ENCODE measurements at regions not wholly inside any gene's neighbourhood (a gene's known extent, or its start where the extent isn't known, plus 50 kb on each side); places are given as distances from the start of the nearest gene placed in this dataset.

DNA sequence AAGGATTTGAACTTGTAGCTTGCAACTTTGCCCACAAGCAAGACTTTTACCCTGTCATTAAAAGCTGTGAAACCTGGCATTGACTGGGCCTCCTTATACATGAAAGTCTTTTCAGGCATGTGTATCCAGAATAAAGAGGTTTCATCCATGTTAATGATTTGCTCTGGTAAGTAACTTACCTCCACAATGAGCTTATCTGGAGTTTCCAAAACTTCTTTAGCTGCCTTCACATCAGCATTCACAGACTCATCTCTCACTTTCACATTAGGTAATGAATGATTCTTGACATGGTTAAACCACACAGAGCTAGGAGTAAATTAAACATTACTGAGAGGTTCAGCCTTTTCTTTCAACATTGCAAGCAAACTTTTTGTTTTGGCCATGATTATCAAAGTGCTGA lies 234.4 kb upstream of the CLEC14A start:
- ATAC-seq, result no peak
- CTCF ChIA-PET, result no interaction called here
- intact Hi-C loops (cut with micrococcal nuclease), result no loop called here
- no peak overlapping the region for H3K4me3 ChIP-seq (replicated peaks in 1 of 2; ENCODE audit: low read depth in 1 of 2, low read length in 2 of 2)
- no TSS peak for BruUV-seq (replicated peaks)
- H3K9me3 ChIP-seq (ENCODE audit: control insufficient read depth in 1 of 2, insufficient read depth in 1 of 2, low read depth in 1 of 2, low read length in 2 of 2), result no peaks in the 10 kb centered on the region
- no peak overlapping the region for H2AFZ ChIP-seq (ENCODE audit: low read depth, low read length, poor library complexity, severe bottlenecking)
- RAD21 ChIA-PET (ENCODE audit: low non-redundant PET in 1 of 2, low total read pairs in 2 of 2, uncharacterized antibody in 2 of 2, unreplicated experiment in 2 of 2), result no interaction called here
- TF ChIP-seq, protein P1, sequence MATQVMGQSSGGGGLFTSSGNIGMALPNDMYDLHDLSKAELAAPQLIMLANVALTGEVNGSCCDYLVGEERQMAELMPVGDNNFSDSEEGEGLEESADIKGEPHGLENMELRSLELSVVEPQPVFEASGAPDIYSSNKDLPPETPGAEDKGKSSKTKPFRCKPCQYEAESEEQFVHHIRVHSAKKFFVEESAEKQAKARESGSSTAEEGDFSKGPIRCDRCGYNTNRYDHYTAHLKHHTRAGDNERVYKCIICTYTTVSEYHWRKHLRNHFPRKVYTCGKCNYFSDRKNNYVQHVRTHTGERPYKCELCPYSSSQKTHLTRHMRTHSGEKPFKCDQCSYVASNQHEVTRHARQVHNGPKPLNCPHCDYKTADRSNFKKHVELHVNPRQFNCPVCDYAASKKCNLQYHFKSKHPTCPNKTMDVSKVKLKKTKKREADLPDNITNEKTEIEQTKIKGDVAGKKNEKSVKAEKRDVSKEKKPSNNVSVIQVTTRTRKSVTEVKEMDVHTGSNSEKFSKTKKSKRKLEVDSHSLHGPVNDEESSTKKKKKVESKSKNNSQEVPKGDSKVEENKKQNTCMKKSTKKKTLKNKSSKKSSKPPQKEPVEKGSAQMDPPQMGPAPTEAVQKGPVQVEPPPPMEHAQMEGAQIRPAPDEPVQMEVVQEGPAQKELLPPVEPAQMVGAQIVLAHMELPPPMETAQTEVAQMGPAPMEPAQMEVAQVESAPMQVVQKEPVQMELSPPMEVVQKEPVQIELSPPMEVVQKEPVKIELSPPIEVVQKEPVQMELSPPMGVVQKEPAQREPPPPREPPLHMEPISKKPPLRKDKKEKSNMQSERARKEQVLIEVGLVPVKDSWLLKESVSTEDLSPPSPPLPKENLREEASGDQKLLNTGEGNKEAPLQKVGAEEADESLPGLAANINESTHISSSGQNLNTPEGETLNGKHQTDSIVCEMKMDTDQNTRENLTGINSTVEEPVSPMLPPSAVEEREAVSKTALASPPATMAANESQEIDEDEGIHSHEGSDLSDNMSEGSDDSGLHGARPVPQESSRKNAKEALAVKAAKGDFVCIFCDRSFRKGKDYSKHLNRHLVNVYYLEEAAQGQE (IDR thresholded peaks at IDR 0.05; ENCODE audit: low read depth), result no peak
- TF ChIP-seq EZH2 (IDR thresholded peaks at IDR 0.05) (no peak), ZNF274 (IDR thresholded peaks at IDR 0.05; ENCODE audit: low read depth, low read length) (no peak), CEBPB (IDR thresholded peaks at IDR 0.05; ENCODE audit: low read depth) (no peak), RAD21 (IDR thresholded peaks at IDR 0.05; ENCODE audit: low read depth) (no peak), SIN3A (IDR thresholded peaks at IDR 0.05; ENCODE audit: low read depth) (no peak), FOSL1 (IDR thresholded peaks at IDR 0.05; ENCODE audit: low read depth) (no peak), TCF7L2 (IDR thresholded peaks at IDR 0.05; ENCODE audit: borderline replicate concordance, extremely low read depth, insufficient read depth, insufficient read length) (no peak), EZH2phosphoT487 (IDR thresholded peaks at IDR 0.05; ENCODE audit: borderline replicate concordance) (no peak), ELF1 (IDR thresholded peaks at IDR 0.05; ENCODE audit: borderline replicate concordance, low read depth) (no peak), SRF (IDR thresholded peaks at IDR 0.05; ENCODE audit: low read depth) (no peak), POLR2AphosphoS5 (IDR thresholded peaks at IDR 0.05; ENCODE audit: low read depth, low read length) (no peak), EGR1 (IDR thresholded peaks at IDR 0.05; ENCODE audit: low read depth) (no peak), ZFX (IDR thresholded peaks at IDR 0.05) (no peak)
- TF ChIP-seq, protein P2, sequence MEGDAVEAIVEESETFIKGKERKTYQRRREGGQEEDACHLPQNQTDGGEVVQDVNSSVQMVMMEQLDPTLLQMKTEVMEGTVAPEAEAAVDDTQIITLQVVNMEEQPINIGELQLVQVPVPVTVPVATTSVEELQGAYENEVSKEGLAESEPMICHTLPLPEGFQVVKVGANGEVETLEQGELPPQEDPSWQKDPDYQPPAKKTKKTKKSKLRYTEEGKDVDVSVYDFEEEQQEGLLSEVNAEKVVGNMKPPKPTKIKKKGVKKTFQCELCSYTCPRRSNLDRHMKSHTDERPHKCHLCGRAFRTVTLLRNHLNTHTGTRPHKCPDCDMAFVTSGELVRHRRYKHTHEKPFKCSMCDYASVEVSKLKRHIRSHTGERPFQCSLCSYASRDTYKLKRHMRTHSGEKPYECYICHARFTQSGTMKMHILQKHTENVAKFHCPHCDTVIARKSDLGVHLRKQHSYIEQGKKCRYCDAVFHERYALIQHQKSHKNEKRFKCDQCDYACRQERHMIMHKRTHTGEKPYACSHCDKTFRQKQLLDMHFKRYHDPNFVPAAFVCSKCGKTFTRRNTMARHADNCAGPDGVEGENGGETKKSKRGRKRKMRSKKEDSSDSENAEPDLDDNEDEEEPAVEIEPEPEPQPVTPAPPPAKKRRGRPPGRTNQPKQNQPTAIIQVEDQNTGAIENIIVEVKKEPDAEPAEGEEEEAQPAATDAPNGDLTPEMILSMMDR (IDR thresholded peaks at IDR 0.05 in 2 of 3, conservative IDR thresholded peaks at IDR 0.05 in 1 of 3; ENCODE audit: borderline replicate concordance in 1 of 3, insufficient read depth in 1 of 3, low read depth in 2 of 3, low read length in 2 of 3), result no peak
- TF ChIP-seq, protein P3, sequence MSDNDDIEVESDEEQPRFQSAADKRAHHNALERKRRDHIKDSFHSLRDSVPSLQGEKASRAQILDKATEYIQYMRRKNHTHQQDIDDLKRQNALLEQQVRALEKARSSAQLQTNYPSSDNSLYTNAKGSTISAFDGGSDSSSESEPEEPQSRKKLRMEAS (IDR thresholded peaks at IDR 0.05), result no peak
- H3K9me2 ChIP-seq (ENCODE audit: insufficient read depth), result no peaks in the 10 kb centered on the region
- no peaks in the 10 kb centered on the region for H3K36me3 ChIP-seq (ENCODE audit: control insufficient read depth in 1 of 2, insufficient read depth in 2 of 2, low read length in 2 of 2)
- H4K20me1 ChIP-seq (ENCODE audit: insufficient read depth), result no peaks in the 10 kb centered on the region
- H3K27ac ChIP-seq (ENCODE audit: low read depth, low read length), result no peak overlapping the region
- no peak for DNase-seq (ENCODE audit: low read depth, low spot score)
- H3K9ac ChIP-seq (ENCODE audit: low read length), result no peak overlapping the region
- POLR2A ChIA-PET, result no interaction called here
- H3K79me2 ChIP-seq (ENCODE audit: insufficient read depth, low read length), result no peaks in the 10 kb centered on the region
- H3K4me1 ChIP-seq (ENCODE audit: control insufficient read depth in 1 of 2, insufficient read depth in 2 of 2, low read length in 2 of 2), result no peaks in the 10 kb centered on the region
- H3K27me3 ChIP-seq (ENCODE audit: insufficient read depth, low read length), result no peaks in the 10 kb centered on the region
- H3K4me2 ChIP-seq (ENCODE audit: low read length), result no peak overlapping the region

Measured in HCT116 (cell line).